ENCODE measurements at regions not wholly inside any gene's neighbourhood (a gene's known extent, or its start where the extent isn't known, plus 50 kb on each side); places are given as distances from the start of the nearest gene placed in this dataset.
"Not testable (repeated sequence)": the region's sequence is repeated elsewhere in the genome, so short reads cannot be mapped to it uniquely, and the experiment has no call there.

- ATAC-seq (replicated peaks), result no peak
- Mint-ChIP-seq H3K9me3 (peaks cover 0 to 1% of the 10 kb centered on the region in 2 donors), H3K27me3 (peaks cover 0 to 9% of the 10 kb centered on the region in 2 donors), H3K4me1 (ENCODE audit: low read depth in 2 of 2) (no peaks in the 10 kb centered on the region), H3K36me3 (ENCODE audit: insufficient read depth) (no peaks in the 10 kb centered on the region), H3K27ac (no peak overlapping the region), H3K4me3 (no peak overlapping the region)
- no peak for DNase-seq
These were observed 283.1 kb upstream of the TMTC4 start for GRCh38 chr13:100957741-100958140.

DNA sequence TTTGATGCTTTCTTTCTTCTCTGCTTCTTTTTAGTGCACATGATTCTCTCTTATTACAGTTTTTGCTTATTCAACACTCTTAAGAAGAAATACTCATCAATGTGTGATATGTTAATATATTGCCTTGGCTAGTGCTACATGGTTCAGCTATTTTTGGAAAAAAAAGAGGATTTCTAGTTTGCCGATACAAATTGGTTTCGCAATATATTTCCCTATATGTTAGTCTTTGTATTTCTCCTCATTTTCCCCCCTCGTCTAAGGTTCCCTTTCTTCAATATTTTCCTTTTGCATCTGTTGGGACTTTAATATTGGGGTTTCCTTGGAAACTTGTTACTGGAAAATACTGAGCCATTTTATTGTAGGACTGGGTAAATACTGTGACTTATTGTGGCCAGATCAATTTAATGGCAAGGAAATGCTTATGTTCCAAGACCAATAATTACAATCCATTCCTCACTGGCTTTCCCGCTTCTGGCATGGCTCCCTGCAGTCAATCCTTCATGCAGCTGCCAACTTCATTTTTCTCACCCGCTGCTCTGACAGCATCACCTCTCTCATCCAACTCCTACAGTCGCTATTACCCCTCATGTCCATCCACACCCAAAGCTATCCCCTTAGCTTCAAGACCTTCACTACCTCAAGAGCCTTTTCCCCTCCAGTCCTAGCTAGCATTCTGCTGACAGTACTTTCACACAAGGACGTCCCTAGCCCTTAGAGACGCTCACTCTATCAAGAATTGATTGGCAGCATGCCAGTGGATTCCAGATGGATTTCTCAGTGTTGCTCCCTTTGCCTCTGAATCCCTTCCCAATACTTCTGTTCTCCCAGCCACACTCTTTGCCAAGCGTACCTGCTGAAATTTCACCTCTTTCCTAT is 280.1 kb upstream of the TMTC4 start:
- Mint-ChIP-seq H3K36me3 (ENCODE audit: insufficient read depth) (peaks cover 2% of the 10 kb centered on the region), H3K4me1 (ENCODE audit: low read depth in 2 of 2) (no peaks in the 10 kb centered on the region), H3K4me3 (no peak overlapping the region), H3K9me3 (no peaks in the 10 kb centered on the region), H3K27ac (no peak overlapping the region), H3K27me3 (peaks cover 0 to 2% of the 10 kb centered on the region in 2 donors)
- DNase-seq, result no peak
- no peak for ATAC-seq (replicated peaks)

GRCh38 chr13:100951016-100951415 is 276.4 kb upstream of the TMTC4 start:
- no peaks in the 10 kb centered on the region for H3K4me1 Mint-ChIP-seq (ENCODE audit: low read depth in 2 of 2)
- ATAC-seq (replicated peaks) (no peak), DNase-seq (no peak)
- H3K27ac Mint-ChIP-seq, result no peak overlapping the region
- H3K36me3 Mint-ChIP-seq (ENCODE audit: insufficient read depth), result peaks cover 2% of the 10 kb centered on the region
- H3K4me3 Mint-ChIP-seq, result no peak overlapping the region
- H3K9me3 Mint-ChIP-seq, result peaks cover 0 to 2% of the 10 kb centered on the region in 2 donors
- H3K27me3 Mint-ChIP-seq, result peaks cover 6 to 20% of the 10 kb centered on the region in 2 donors

- not testable (repeated sequence) for ATAC-seq (replicated peaks); H3K4me1 Mint-ChIP-seq (ENCODE audit: low read depth in 2 of 2); H3K27ac Mint-ChIP-seq; H3K4me3 Mint-ChIP-seq; DNase-seq; H3K36me3 Mint-ChIP-seq (ENCODE audit: insufficient read depth); H3K9me3 Mint-ChIP-seq
- H3K27me3 Mint-ChIP-seq, result peaks cover 18 to 27% of the 10 kb centered on the region in 2 donors
These were observed 274.3 kb upstream of the TMTC4 start for GRCh38 chr13:100948937-100949336.

GRCh38 chr13:100946588-100946987 is 272.0 kb upstream of the TMTC4 start:
- peaks cover 0 to 2% of the 10 kb centered on the region in 2 donors for H3K9me3 Mint-ChIP-seq

GRCh38 chr13:100944791-100945345 is 270.3 kb upstream of the TMTC4 start:
- Mint-ChIP-seq H3K36me3 (ENCODE audit: insufficient read depth) (no peaks in the 10 kb centered on the region), H3K27ac (no peak overlapping the region), H3K9me3 (peaks cover 0 to 2% of the 10 kb centered on the region in 2 donors), H3K4me3 (no peak overlapping the region), H3K4me1 (ENCODE audit: low read depth in 2 of 2) (no peaks in the 10 kb centered on the region), H3K27me3 (peaks cover 29 to 43% of the 10 kb centered on the region in 2 donors)
- DNase-seq (no peak), ATAC-seq (replicated peaks) (no peak)

More at GRCh38 chr13:100946588-100946987, 272.0 kb upstream of the TMTC4 start:
- Mint-ChIP-seq H3K27ac (no peak overlapping the region), H3K4me1 (ENCODE audit: low read depth in 2 of 2) (no peaks in the 10 kb centered on the region), H3K4me3 (no peak overlapping the region), H3K27me3 (peaks cover 19 to 27% of the 10 kb centered on the region in 2 donors), H3K36me3 (ENCODE audit: insufficient read depth) (no peaks in the 10 kb centered on the region)
- DNase-seq (no peak), ATAC-seq (replicated peaks) (no peak)

- H3K9me3 Mint-ChIP-seq, result no peaks in the 10 kb centered on the region
- DNase-seq, result no peak
- no peak overlapping the region for H3K27ac Mint-ChIP-seq
- no peaks in the 10 kb centered on the region for H3K36me3 Mint-ChIP-seq (ENCODE audit: insufficient read depth)
- H3K4me3 Mint-ChIP-seq, result no peak overlapping the region
- no peak for ATAC-seq (replicated peaks)
- peaks cover 38 to 47% of the 10 kb centered on the region in 2 donors for H3K27me3 Mint-ChIP-seq
- H3K4me1 Mint-ChIP-seq (ENCODE audit: low read depth in 2 of 2), result no peaks in the 10 kb centered on the region
These were observed 268.1 kb upstream of the TMTC4 start for GRCh38 chr13:100942742-100943141.

GRCh38 chr13:100941377-100942368 is 267.1 kb upstream of the TMTC4 start:
- Mint-ChIP-seq H3K4me3 (no peak overlapping the region), H3K4me1 (ENCODE audit: low read depth in 2 of 2) (no peaks in the 10 kb centered on the region), H3K27ac (no peak overlapping the region), H3K27me3 (peaks cover 32 to 56% of the 10 kb centered on the region in 2 donors), H3K36me3 (ENCODE audit: insufficient read depth) (no peaks in the 10 kb centered on the region), H3K9me3 (no peaks in the 10 kb centered on the region)
- ATAC-seq (replicated peaks) (no peak), DNase-seq (no peak)

GRCh38 chr13:100940658-100941057 is 266.1 kb upstream of the TMTC4 start:
- H3K4me1 Mint-ChIP-seq (ENCODE audit: low read depth in 2 of 2), result no peaks in the 10 kb centered on the region
- peaks cover 36 to 57% of the 10 kb centered on the region in 2 donors for H3K27me3 Mint-ChIP-seq

DNA sequence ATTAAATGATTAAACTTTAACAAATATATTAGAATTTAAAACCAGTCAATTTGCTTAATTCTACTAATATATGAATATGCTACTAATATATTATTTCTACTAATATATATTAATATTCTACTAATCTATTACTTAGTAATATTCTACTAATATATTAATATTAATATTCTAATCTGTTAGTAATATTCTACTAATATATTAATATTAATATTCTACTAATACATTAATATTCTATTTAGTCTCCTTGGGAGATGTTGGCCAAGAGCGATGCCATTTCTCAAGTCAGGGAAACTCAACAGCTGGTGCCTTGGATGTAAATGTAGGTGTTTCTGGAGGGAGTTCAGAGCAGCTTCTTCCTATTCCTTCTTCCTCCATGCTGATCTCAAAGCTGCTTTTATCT is 259.2 kb upstream of the TMTC4 start:
- peaks cover 25 to 54% of the 10 kb centered on the region in 2 donors for H3K27me3 Mint-ChIP-seq
- DNase-seq, result no peak
- H3K4me1 Mint-ChIP-seq (ENCODE audit: low read depth in 2 of 2), result no peaks in the 10 kb centered on the region
- no peak for ATAC-seq (replicated peaks)
- H3K27ac Mint-ChIP-seq, result no peak overlapping the region
- no peak overlapping the region for H3K4me3 Mint-ChIP-seq
- H3K9me3 Mint-ChIP-seq, result no peaks in the 10 kb centered on the region
- H3K36me3 Mint-ChIP-seq (ENCODE audit: insufficient read depth), result no peaks in the 10 kb centered on the region

More at GRCh38 chr13:100940658-100941057, 266.1 kb upstream of the TMTC4 start:
- H3K4me3 Mint-ChIP-seq, result no peak overlapping the region
- H3K27ac Mint-ChIP-seq, result no peak overlapping the region
- no peaks in the 10 kb centered on the region for H3K36me3 Mint-ChIP-seq (ENCODE audit: insufficient read depth)
- H3K9me3 Mint-ChIP-seq, result no peaks in the 10 kb centered on the region
- no peak for DNase-seq
- ATAC-seq (replicated peaks), result no peak

DNA sequence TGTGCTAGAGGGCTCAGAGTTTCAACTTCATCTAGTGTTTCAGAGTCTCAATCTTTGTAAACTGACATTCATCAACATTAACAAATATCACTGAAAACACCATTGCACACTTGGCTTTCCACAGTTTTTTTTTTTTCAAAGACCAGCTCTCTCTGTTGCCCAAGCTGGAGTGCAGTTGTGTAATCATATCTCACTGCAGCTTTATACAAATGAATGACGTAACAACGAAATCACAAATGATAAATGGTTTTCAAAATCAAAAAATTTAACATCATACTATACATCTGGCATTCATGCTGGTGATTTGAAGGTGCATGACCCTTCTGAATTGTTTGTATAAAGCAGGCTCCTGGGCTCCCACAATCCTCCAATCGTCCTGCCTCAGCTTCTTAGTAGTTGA is 248.0 kb upstream of the TMTC4 start:
- Mint-ChIP-seq H3K4me3 (no peak overlapping the region), H3K4me1 (ENCODE audit: low read depth in 2 of 2) (no peaks in the 10 kb centered on the region), H3K27me3 (peaks cover 3 to 9% of the 10 kb centered on the region in 2 donors), H3K36me3 (ENCODE audit: insufficient read depth) (no peaks in the 10 kb centered on the region), H3K27ac (no peak overlapping the region), H3K9me3 (no peaks in the 10 kb centered on the region)
- ATAC-seq (replicated peaks) (no peak), DNase-seq (no peak)

GRCh38 chr13:100921139-100921538 is 246.5 kb upstream of the TMTC4 start:
- Mint-ChIP-seq H3K27me3 (peaks cover 7 to 12% of the 10 kb centered on the region in 2 donors), H3K4me1 (ENCODE audit: low read depth in 2 of 2) (no peaks in the 10 kb centered on the region), H3K4me3 (no peak overlapping the region), H3K9me3 (no peaks in the 10 kb centered on the region), H3K27ac (no peak overlapping the region), H3K36me3 (ENCODE audit: insufficient read depth) (no peaks in the 10 kb centered on the region)
- DNase-seq, result no peak
- ATAC-seq (replicated peaks), result no peak

DNA sequence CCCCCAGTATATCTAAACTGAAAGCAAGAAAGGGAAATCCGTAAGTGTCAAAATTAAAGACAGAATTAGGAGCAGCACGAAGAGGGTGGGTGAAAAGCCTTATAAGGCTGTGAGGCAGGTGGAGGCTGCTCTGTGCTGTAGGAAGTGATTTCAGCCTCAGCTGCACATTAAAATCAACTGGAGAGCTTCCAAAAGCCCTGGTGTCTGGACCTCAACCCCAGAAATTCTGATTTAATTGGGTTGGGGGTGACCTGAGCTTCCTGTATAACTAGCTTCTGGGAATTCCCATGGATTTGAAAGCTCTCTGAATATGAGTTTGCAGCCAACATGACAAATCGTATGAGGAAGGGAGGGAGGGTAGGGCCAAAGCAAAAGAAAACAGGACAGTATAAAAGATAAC is 242.4 kb upstream of the TMTC4 start:
- H3K27ac Mint-ChIP-seq, result no peak overlapping the region
- H3K9me3 Mint-ChIP-seq, result no peaks in the 10 kb centered on the region
- ATAC-seq (replicated peaks), result no peak
- no peak for DNase-seq
- H3K4me3 Mint-ChIP-seq, result no peak overlapping the region
- H3K27me3 Mint-ChIP-seq, result peaks cover 17 to 20% of the 10 kb centered on the region in 2 donors
- H3K36me3 Mint-ChIP-seq (ENCODE audit: insufficient read depth), result no peaks in the 10 kb centered on the region
- H3K4me1 Mint-ChIP-seq (ENCODE audit: low read depth in 2 of 2), result no peaks in the 10 kb centered on the region

All from effector memory CD8-positive, alpha-beta T cell (primary cell).